HepG2 (cell line): ENCODE measurements at regions not wholly inside any gene's neighbourhood (a gene's known extent, or its start where the extent isn't known, plus 50 kb on each side); places are given as distances from the start of the nearest gene placed in this dataset.

Experiments
- ARID5B ChIP-seq: IDR thresholded peaks from 2 replicates; pipeline ENCODE4 v1.4.0; 2020; ENCODE audit warnings: mild to moderate bottlenecking, missing genetic modification reagents
- CERS6 ChIP-seq: sonication (generic); formaldehyde crosslinking; IDR thresholded peaks from 2 replicates; pipeline ENCODE4 v1.5.0; 2020; ENCODE audit warnings: missing genetic modification reagents
- NFIC ChIP-seq: IDR thresholded peaks from 2 replicates; pipeline ENCODE4 v1.6.1; 2012; ENCODE audit warnings: mild to moderate bottlenecking, low read length, inconsistent platforms
- RAD21 ChIP-seq: fragments of 450-650 bp; formaldehyde crosslinking; IDR thresholded peaks from 2 replicates; pipeline ENCODE4 v1.5.0; 2020; ENCODE audit warnings: mild to moderate bottlenecking
- SMC3 ChIP-seq: IDR thresholded peaks from 2 replicates; pipeline ENCODE4 v1.6.1; 2011; ENCODE audit warnings: low read length, improper control_type of control experiment
- ZNF510 ChIP-seq: sonication (generic); formaldehyde crosslinking; IDR thresholded peaks from 2 replicates; pipeline ENCODE4 v1.4.0; 2020; ENCODE audit warnings: low read depth, mild to moderate bottlenecking, missing genetic modification reagents
- ZNF619 ChIP-seq: sonication (generic); formaldehyde crosslinking; IDR thresholded peaks from 2 replicates; pipeline ENCODE4 v1.4.0; 2020; ENCODE audit warnings: mild to moderate bottlenecking, missing genetic modification reagents

GRCh38 chr7:7103343-7104313, 78.7 kb upstream of the C1GALT1 start (continued):
- no peak for TF ChIP-seq ZNF619 (CRISPR knock-in tag)
- TF ChIP-seq SMC3, result peak; percentile 74
- TF ChIP-seq RAD21 (CRISPR knock-in tag), result peak; percentile 59
- 0 out of 2 replicates have a peak, but pooled peaks have one; percentile 13 for TF ChIP-seq ARID5B (CRISPR knock-in tag)
- TF ChIP-seq ZNF510 (CRISPR knock-in tag), result no peak
- no peak for TF ChIP-seq CERS6 (CRISPR knock-in tag)
- no peak for TF ChIP-seq NFIC
